ENCODE measurements at regions not wholly inside any gene's neighbourhood (a gene's known extent, or its start where the extent isn't known, plus 50 kb on each side); places are given as distances from the start of the nearest gene placed in this dataset.
"Not testable (repeated sequence)": the region's sequence is repeated elsewhere in the genome, so short reads cannot be mapped to it uniquely, and the experiment has no call there.

DNA sequence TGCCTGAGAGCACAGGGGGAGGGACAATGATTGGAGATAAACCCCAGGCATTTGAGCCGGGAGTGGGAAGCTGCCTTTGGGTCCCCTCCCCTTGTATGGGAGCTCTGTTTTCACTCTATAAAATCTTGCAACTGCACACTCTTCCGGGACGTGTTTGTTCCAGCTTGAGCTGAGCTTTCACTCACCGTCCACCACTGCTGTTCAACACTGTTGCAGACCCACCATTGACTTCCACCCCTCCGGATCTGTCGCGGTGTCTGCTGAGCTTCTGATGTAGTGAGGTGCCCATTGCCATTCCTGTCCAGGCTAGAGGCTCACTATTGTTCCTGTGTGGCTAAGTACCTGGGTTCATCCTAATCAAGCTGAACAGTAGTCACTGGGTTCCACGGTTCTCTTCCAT lies 231.6 kb upstream of the CWC22 start:
- POLR2A ChIA-PET, result interaction anchor here in 1 of 2 donors (0.7 kb wide), 1 partner anchor 9 kb away, joined by 3 read pairs; no protein-coding TSS in a partner anchor

DNA sequence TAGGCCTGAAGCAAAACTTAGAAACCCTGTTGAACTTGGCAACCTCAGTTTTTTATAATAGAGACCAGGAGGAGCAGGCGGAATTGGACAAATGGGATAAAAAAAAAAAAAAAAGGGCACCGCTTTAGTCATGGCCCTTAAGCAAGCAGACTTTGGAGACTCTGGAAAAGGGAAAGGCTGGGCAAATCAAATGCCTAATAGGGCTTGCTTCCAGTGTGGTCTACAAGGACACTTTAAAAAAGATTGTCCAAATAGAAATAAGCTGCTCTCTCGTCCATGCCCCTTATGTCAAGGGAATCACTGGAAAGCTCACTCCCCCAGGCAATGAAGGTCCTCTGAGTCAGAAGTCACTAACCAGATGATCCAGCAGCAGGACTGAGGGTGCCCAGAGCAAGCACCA lies 229.0 kb upstream of the CWC22 start:
- POLR2A ChIA-PET; H3K27ac ChIP-seq (ENCODE audit: low read length); H3K4me3 Mint-ChIP-seq; DNase-seq; H3K27ac Mint-ChIP-seq; ATAC-seq (replicated peaks in 1 of 4); H3K4me1 ChIP-seq (ENCODE audit: control insufficient read depth in 1 of 2, extremely low read depth in 1 of 2, insufficient read depth in 2 of 2, low read length in 2 of 2); H3K9me3 Mint-ChIP-seq; H3K4me3 ChIP-seq (ENCODE audit: control insufficient read depth in 1 of 2, extremely low read depth in 1 of 2, low read length in 1 of 2); H3K36me3 ChIP-seq (ENCODE audit: control insufficient read depth in 2 of 2, extremely low read depth in 1 of 2, insufficient read depth in 1 of 2, low read length in 1 of 2); H3K36me3 Mint-ChIP-seq; H3K4me1 Mint-ChIP-seq; H3K27me3 Mint-ChIP-seq; H3K9me3 ChIP-seq; H3K27me3 ChIP-seq (replicated peaks in 1 of 2; ENCODE audit: control insufficient read depth in 2 of 2, extremely low read depth in 1 of 2, insufficient read depth in 2 of 2, low read length in 1 of 2): not testable (repeated sequence)
- 80% methylated on average over 2 of the region's 3 CpGs for WGBS (ENCODE audit: insufficient coverage)
- CTCF ChIA-PET, result interaction anchor here in 1 of 2 donors (0.7 kb wide), 1 partner anchor 1480 kb away, joined by 5 read pairs; no protein-coding TSS in a partner anchor

More for the DNA sequence above, 231.6 kb upstream of the CWC22 start:
- Mint-ChIP-seq H3K9me3 (no peaks in the 10 kb centered on the region), H3K36me3 (no peaks in the 10 kb centered on the region), H3K27me3 (peaks cover 1 to 3% of the 10 kb centered on the region in 2 donors), H3K4me1 (no peaks in the 10 kb centered on the region), H3K27ac (no peak overlapping the region), H3K4me3 (no peak overlapping the region)
- H3K27me3 ChIP-seq (replicated peaks in 1 of 2; ENCODE audit: control insufficient read depth in 2 of 2, extremely low read depth in 1 of 2, insufficient read depth in 2 of 2, low read length in 1 of 2), result no peaks in the 10 kb centered on the region
- H3K36me3 ChIP-seq (ENCODE audit: control insufficient read depth in 2 of 2, extremely low read depth in 1 of 2, insufficient read depth in 1 of 2, low read length in 1 of 2), result no peaks in the 10 kb centered on the region
- H3K4me1 ChIP-seq (ENCODE audit: control insufficient read depth in 1 of 2, extremely low read depth in 1 of 2, insufficient read depth in 2 of 2, low read length in 2 of 2), result no peaks in the 10 kb centered on the region
- H3K9me3 ChIP-seq, result no peaks in the 10 kb centered on the region
- ATAC-seq (replicated peaks in 1 of 4) (no peak), DNase-seq (no peak)
- WGBS (ENCODE audit: insufficient coverage), result 100% methylated on average over 5 of the region's 8 CpGs
- H3K27ac ChIP-seq (ENCODE audit: low read length), result no peak overlapping the region
- CTCF ChIA-PET, result no interaction called here
- no peak overlapping the region for H3K4me3 ChIP-seq (ENCODE audit: control insufficient read depth in 1 of 2, extremely low read depth in 1 of 2, low read length in 1 of 2)

GRCh38 chr2:180235506-180235905 lies 228.4 kb upstream of the CWC22 start:
- CTCF ChIA-PET, result interaction anchor here in 1 of 2 donors (0.7 kb wide), 1 partner anchor 1481 kb away, joined by 5 read pairs; no protein-coding TSS in a partner anchor
- H3K4me1 ChIP-seq (ENCODE audit: control insufficient read depth in 1 of 2, extremely low read depth in 1 of 2, insufficient read depth in 2 of 2, low read length in 2 of 2); H3K27me3 ChIP-seq (replicated peaks in 1 of 2; ENCODE audit: control insufficient read depth in 2 of 2, extremely low read depth in 1 of 2, insufficient read depth in 2 of 2, low read length in 1 of 2); H3K27me3 Mint-ChIP-seq; H3K4me3 ChIP-seq (ENCODE audit: control insufficient read depth in 1 of 2, extremely low read depth in 1 of 2, low read length in 1 of 2); H3K36me3 Mint-ChIP-seq; H3K27ac Mint-ChIP-seq; POLR2A ChIA-PET; H3K27ac ChIP-seq (ENCODE audit: low read length); H3K4me1 Mint-ChIP-seq; H3K9me3 Mint-ChIP-seq; ATAC-seq (replicated peaks in 1 of 4); H3K36me3 ChIP-seq (ENCODE audit: control insufficient read depth in 2 of 2, extremely low read depth in 1 of 2, insufficient read depth in 1 of 2, low read length in 1 of 2); H3K9me3 ChIP-seq; DNase-seq; H3K4me3 Mint-ChIP-seq: not testable (repeated sequence)
- no CpG with 5 or more reads among the region's 4 CpGs for WGBS (ENCODE audit: insufficient coverage)

DNA sequence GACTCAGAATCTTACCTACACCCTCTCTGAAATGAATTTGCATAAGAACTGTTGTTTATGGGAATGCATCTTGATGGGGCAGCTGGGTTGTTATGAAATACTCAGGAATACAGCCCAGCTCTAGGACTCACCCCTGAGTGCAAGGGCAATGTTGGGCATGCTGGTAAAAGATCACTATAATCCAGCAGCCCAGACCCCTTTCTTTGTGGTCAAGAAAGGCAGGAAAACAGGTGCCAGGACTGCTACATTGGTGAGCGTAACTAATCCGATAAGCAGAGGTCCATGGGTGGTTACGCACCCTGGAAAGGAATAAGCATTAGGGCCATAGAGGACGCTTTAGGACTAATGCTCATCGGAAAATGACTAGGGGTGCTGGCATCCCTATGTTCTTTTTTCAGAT lies 227.9 kb upstream of the CWC22 start:
- ATAC-seq (replicated peaks in 1 of 4); H3K4me1 Mint-ChIP-seq; H3K27ac Mint-ChIP-seq; CTCF ChIA-PET; H3K9me3 ChIP-seq; H3K4me3 Mint-ChIP-seq; H3K4me3 ChIP-seq (ENCODE audit: control insufficient read depth in 1 of 2, extremely low read depth in 1 of 2, low read length in 1 of 2); H3K36me3 Mint-ChIP-seq; H3K36me3 ChIP-seq (ENCODE audit: control insufficient read depth in 2 of 2, extremely low read depth in 1 of 2, insufficient read depth in 1 of 2, low read length in 1 of 2); H3K4me1 ChIP-seq (ENCODE audit: control insufficient read depth in 1 of 2, extremely low read depth in 1 of 2, insufficient read depth in 2 of 2, low read length in 2 of 2); H3K27ac ChIP-seq (ENCODE audit: low read length); H3K9me3 Mint-ChIP-seq; POLR2A ChIA-PET; DNase-seq; H3K27me3 ChIP-seq (replicated peaks in 1 of 2; ENCODE audit: control insufficient read depth in 2 of 2, extremely low read depth in 1 of 2, insufficient read depth in 2 of 2, low read length in 1 of 2); H3K27me3 Mint-ChIP-seq: not testable (repeated sequence)
- WGBS (ENCODE audit: insufficient coverage), result 96% methylated on average over 5 of the region's 5 CpGs

DNA sequence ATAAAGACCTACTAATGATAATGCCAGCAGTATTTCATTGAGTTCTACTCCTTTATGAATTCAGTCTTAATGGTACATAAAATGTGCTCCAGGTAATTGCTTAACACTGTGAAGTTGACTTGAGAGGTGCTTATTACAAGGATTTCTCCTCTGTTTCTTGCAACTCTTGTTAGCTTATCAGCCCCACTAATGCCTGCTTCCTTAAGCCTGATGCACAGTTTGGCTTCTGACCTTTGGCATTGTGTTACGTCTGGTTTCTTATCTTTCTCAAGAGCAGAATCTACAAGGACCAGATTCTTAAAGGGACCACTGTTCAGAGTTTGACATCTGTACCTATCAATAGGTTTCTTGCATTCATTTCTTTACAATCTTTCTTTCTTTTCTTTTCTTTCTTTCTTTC lies 223.9 kb upstream of the CWC22 start:
- ChIA-PET POLR2A (no interaction called here), CTCF (no interaction called here)
- no peaks in the 10 kb centered on the region for H3K9me3 Mint-ChIP-seq
- no peak overlapping the region for H3K27ac Mint-ChIP-seq
- H3K4me1 Mint-ChIP-seq, result no peaks in the 10 kb centered on the region
- no peak overlapping the region for H3K4me3 ChIP-seq (ENCODE audit: control insufficient read depth in 1 of 2, extremely low read depth in 1 of 2, low read length in 1 of 2)
- WGBS (ENCODE audit: insufficient coverage), result 85% methylated on average over 1 of the region's 1 CpG
- no peaks in the 10 kb centered on the region for H3K4me1 ChIP-seq (ENCODE audit: control insufficient read depth in 1 of 2, extremely low read depth in 1 of 2, insufficient read depth in 2 of 2, low read length in 2 of 2)
- H3K27ac ChIP-seq (ENCODE audit: low read length), result no peak overlapping the region
- H3K36me3 Mint-ChIP-seq, result no peaks in the 10 kb centered on the region
- no peak for DNase-seq
- no peaks in the 10 kb centered on the region for H3K36me3 ChIP-seq (ENCODE audit: control insufficient read depth in 2 of 2, extremely low read depth in 1 of 2, insufficient read depth in 1 of 2, low read length in 1 of 2)
- H3K9me3 ChIP-seq, result no peaks in the 10 kb centered on the region
- no peak overlapping the region for H3K4me3 Mint-ChIP-seq
- H3K27me3 ChIP-seq (replicated peaks in 1 of 2; ENCODE audit: control insufficient read depth in 2 of 2, extremely low read depth in 1 of 2, insufficient read depth in 2 of 2, low read length in 1 of 2), result no peaks in the 10 kb centered on the region
- no peak for ATAC-seq (replicated peaks in 1 of 4)
- H3K27me3 Mint-ChIP-seq, result no peaks in the 10 kb centered on the region

DNA sequence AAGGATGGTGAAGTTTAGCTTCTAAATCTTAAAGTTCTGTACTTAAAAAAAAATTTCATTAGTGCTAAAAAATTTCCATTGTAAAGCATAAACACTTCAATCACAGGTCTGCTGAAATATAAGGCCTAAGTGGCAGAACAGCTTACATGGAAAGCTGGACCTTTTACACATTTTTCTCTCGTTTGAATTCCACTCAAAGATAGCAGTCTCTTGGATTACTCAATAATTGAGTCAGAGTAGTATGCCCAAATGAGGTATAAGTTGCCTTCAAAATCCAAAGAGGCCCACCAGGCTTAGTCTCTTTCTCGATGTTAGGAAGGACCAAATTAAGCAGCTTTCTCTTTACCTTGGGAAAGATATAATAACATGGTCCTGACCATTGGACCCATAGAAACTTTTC lies 220.4 kb upstream of the CWC22 start:
- no peak overlapping the region for H3K27ac Mint-ChIP-seq
- H3K4me3 ChIP-seq (ENCODE audit: control insufficient read depth in 1 of 2, extremely low read depth in 1 of 2, low read length in 1 of 2), result no peak overlapping the region
- no peaks in the 10 kb centered on the region for H3K36me3 Mint-ChIP-seq
- no peaks in the 10 kb centered on the region for H3K9me3 ChIP-seq
- no CpG with 5 or more reads among the region's 2 CpGs for WGBS (ENCODE audit: insufficient coverage)
- H3K27me3 ChIP-seq (replicated peaks in 1 of 2; ENCODE audit: control insufficient read depth in 2 of 2, extremely low read depth in 1 of 2, insufficient read depth in 2 of 2, low read length in 1 of 2), result no peaks in the 10 kb centered on the region
- CTCF ChIA-PET, result interaction anchor here in 1 of 2 donors (0.6 kb wide), 1 partner anchor 94 kb away, joined by 4 read pairs; no protein-coding TSS in a partner anchor
- ATAC-seq (replicated peaks in 1 of 4) (no peak), DNase-seq (no peak)
- H3K4me1 ChIP-seq (ENCODE audit: control insufficient read depth in 1 of 2, extremely low read depth in 1 of 2, insufficient read depth in 2 of 2, low read length in 2 of 2), result no peaks in the 10 kb centered on the region
- H3K36me3 ChIP-seq (ENCODE audit: control insufficient read depth in 2 of 2, extremely low read depth in 1 of 2, insufficient read depth in 1 of 2, low read length in 1 of 2), result no peaks in the 10 kb centered on the region
- peaks cover 0 to 4% of the 10 kb centered on the region in 2 donors for H3K27me3 Mint-ChIP-seq
- POLR2A ChIA-PET, result interaction anchor here in 1 of 2 donors (0.5 kb wide), 1 partner anchor 161 kb away, joined by 3 read pairs; no protein-coding TSS in a partner anchor
- no peaks in the 10 kb centered on the region for H3K4me1 Mint-ChIP-seq
- peaks cover 0 to 8% (median 0%) of the 10 kb centered on the region in 3 donors for H3K9me3 Mint-ChIP-seq
- H3K4me3 Mint-ChIP-seq, result no peak overlapping the region
- H3K27ac ChIP-seq (ENCODE audit: low read length), result no peak overlapping the region

GRCh38 chr2:180225118-180225517 lies 218.0 kb upstream of the CWC22 start:
- ATAC-seq (replicated peaks in 1 of 4) (no peak), DNase-seq (no peak)
- peaks cover 0 to 4% of the 10 kb centered on the region in 2 donors for H3K27me3 Mint-ChIP-seq
- H3K4me1 ChIP-seq (ENCODE audit: control insufficient read depth in 1 of 2, extremely low read depth in 1 of 2, insufficient read depth in 2 of 2, low read length in 2 of 2), result no peaks in the 10 kb centered on the region
- H3K4me3 Mint-ChIP-seq, result no peak overlapping the region
- no peaks in the 10 kb centered on the region for H3K36me3 ChIP-seq (ENCODE audit: control insufficient read depth in 2 of 2, extremely low read depth in 1 of 2, insufficient read depth in 1 of 2, low read length in 1 of 2)
- no peaks in the 10 kb centered on the region for H3K4me1 Mint-ChIP-seq
- no peak overlapping the region for H3K27ac Mint-ChIP-seq
- H3K9me3 Mint-ChIP-seq, result peaks cover 0 to 8% (median 0%) of the 10 kb centered on the region in 3 donors
- no peak overlapping the region for H3K4me3 ChIP-seq (ENCODE audit: control insufficient read depth in 1 of 2, extremely low read depth in 1 of 2, low read length in 1 of 2)
- H3K27me3 ChIP-seq (replicated peaks in 1 of 2; ENCODE audit: control insufficient read depth in 2 of 2, extremely low read depth in 1 of 2, insufficient read depth in 2 of 2, low read length in 1 of 2), result no peaks in the 10 kb centered on the region
- CTCF ChIA-PET, result no interaction called here
- POLR2A ChIA-PET, result interaction anchor here in 1 of 2 donors (0.6 kb wide), 1 partner anchor 970 kb away, joined by 3 read pairs; no protein-coding TSS in a partner anchor
- no peak overlapping the region for H3K27ac ChIP-seq (ENCODE audit: low read length)
- H3K9me3 ChIP-seq, result no peaks in the 10 kb centered on the region
- no peaks in the 10 kb centered on the region for H3K36me3 Mint-ChIP-seq
